Lower leg skin (tissue), 3 donors: ENCODE measurements at regions not wholly inside any gene's neighbourhood (a gene's known extent, or its start where the extent isn't known, plus 50 kb on each side); places are given as distances from the start of the nearest gene placed in this dataset.

ENCODE experiments used
- POLR2A ChIP-seq, 2 donors: fragments of 450-650 bp; IDR thresholded peaks; one replicate each; pipeline ENCODE4 v1.6.1; 2016 to 2017; ENCODE audit warnings: antibody characterized with exemption in 2 of 2, mild to moderate bottlenecking in 1 of 2, moderate library complexity in 1 of 2
- TF ChIP-seq, protein P1 (sequence below), 3 donors: fragments of 450-650 bp; IDR thresholded peaks; one replicate each; pipeline ENCODE4 v1.5.1; 2016; ENCODE audit warnings: antibody characterized with exemption in 3 of 3, mild to moderate bottlenecking in 3 of 3, moderate library complexity in 2 of 3

DNA sequence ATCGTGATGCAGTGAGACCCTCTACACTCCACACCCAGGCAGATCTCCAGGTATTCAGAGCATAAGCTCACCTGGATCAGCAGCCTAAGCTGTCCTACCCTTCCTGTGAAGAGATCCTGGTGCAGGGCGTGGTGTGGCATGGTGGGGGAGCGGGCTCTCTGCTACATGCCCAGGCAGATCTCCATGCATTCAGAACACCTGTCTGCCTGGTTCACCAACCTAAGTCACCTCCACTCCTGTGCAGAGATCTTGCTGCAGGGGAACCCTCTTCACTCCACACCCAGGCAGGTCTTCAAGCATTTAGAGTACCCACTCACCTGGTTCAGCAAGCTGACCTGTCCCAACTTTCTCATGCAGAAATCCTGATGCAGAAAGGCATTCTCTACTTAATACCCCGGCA is 394.4 kb upstream of the SEMA3A start:
- TF ChIP-seq, protein P1, sequence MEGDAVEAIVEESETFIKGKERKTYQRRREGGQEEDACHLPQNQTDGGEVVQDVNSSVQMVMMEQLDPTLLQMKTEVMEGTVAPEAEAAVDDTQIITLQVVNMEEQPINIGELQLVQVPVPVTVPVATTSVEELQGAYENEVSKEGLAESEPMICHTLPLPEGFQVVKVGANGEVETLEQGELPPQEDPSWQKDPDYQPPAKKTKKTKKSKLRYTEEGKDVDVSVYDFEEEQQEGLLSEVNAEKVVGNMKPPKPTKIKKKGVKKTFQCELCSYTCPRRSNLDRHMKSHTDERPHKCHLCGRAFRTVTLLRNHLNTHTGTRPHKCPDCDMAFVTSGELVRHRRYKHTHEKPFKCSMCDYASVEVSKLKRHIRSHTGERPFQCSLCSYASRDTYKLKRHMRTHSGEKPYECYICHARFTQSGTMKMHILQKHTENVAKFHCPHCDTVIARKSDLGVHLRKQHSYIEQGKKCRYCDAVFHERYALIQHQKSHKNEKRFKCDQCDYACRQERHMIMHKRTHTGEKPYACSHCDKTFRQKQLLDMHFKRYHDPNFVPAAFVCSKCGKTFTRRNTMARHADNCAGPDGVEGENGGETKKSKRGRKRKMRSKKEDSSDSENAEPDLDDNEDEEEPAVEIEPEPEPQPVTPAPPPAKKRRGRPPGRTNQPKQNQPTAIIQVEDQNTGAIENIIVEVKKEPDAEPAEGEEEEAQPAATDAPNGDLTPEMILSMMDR (IDR thresholded peaks at IDR 0.05) = no peak
- TF ChIP-seq POLR2A (IDR thresholded peaks at IDR 0.05) = no peak
